H1 (cell line): ENCODE measurements at regions not wholly inside any gene's neighbourhood (a gene's known extent, or its start where the extent isn't known, plus 50 kb on each side); places are given as distances from the start of the nearest gene placed in this dataset.

Experiments used
- ASH2L ChIP-seq: fragments of 200-600, 300-600 bp; sonication (generic); IDR thresholded peaks from one replicate; pipeline ENCODE4 v1.7.1; 2017; ENCODE audit warnings: low read length
- ATF3 ChIP-seq: IDR thresholded peaks from 2 replicates; pipeline ENCODE4 v1.6.1; 2011; ENCODE audit warnings: low read depth, mild to moderate bottlenecking, low read length; ENCODE audit not compliant: insufficient read depth
- CBX5 ChIP-seq: fragments of 300-800, 300-1000 bp; sonication (generic); IDR thresholded peaks from 2 replicates; pipeline ENCODE4 v1.7.1; 2016; ENCODE audit warnings: antibody characterized with exemption, low read length, low read depth
- EZH2 ChIP-seq: fragments of 200-600 bp; sonication (generic); IDR thresholded peaks from 2 replicates; pipeline ENCODE4 v1.7.1; 2012; ENCODE audit warnings: low read depth, mild to moderate bottlenecking, moderate library complexity, low read length, inconsistent platforms; ENCODE audit not compliant: severe bottlenecking
- HDAC2 ChIP-seq, 2 experiments: fragments of 300-600 bp in 1 of 2; sonication (generic) in 1 of 2; IDR thresholded peaks; 2 replicates each; pipeline ENCODE4 v1.6.1; 2011 to 2012; ENCODE audit warnings: low read depth in 2 of 2, low read length in 2 of 2, mild to moderate bottlenecking in 2 of 2, moderate library complexity in 2 of 2, borderline replicate concordance in 1 of 2, inconsistent platforms in 1 of 2
- HDAC6 ChIP-seq: IDR thresholded peaks from one replicate; pipeline ENCODE4 v1.7.1; 2012; ENCODE audit warnings: low read depth, mild to moderate bottlenecking, inconsistent platforms, low read length, moderate library complexity
- JUN ChIP-seq: IDR thresholded peaks from 2 replicates; pipeline ENCODE4 v1.6.1; 2011; ENCODE audit warnings: low read depth, mild to moderate bottlenecking, improper control_type of control experiment, low read length
- JUND ChIP-seq: IDR thresholded peaks from 2 replicates; pipeline ENCODE4 v1.6.1; 2011; ENCODE audit warnings: mild to moderate bottlenecking, improper control_type of control experiment, low read length
- TAF1 ChIP-seq: IDR thresholded peaks from 2 replicates; pipeline ENCODE4 v1.6.1; 2011; ENCODE audit warnings: mild to moderate bottlenecking, low read depth, low read length
- TAF7 ChIP-seq: optimal IDR thresholded peaks from 2 replicates; pipeline ENCODE3; 2011; ENCODE audit warnings: low read depth, mild to moderate bottlenecking, inconsistent platforms, low read length, moderate library complexity, borderline replicate concordance
- TBP ChIP-seq: IDR thresholded peaks from 2 replicates; pipeline ENCODE4 v1.6.1; 2011; ENCODE audit warnings: low read depth, low read length, improper control_type of control experiment
- TF ChIP-seq, protein P1 (sequence below): fragments of 300-600 bp; sonication (generic); IDR thresholded peaks from 2 replicates; pipeline ENCODE4 v1.7.1; 2012; ENCODE audit warnings: low read length, moderate library complexity, mild to moderate bottlenecking, inconsistent platforms; ENCODE audit not compliant: insufficient replicate concordance

DNA sequence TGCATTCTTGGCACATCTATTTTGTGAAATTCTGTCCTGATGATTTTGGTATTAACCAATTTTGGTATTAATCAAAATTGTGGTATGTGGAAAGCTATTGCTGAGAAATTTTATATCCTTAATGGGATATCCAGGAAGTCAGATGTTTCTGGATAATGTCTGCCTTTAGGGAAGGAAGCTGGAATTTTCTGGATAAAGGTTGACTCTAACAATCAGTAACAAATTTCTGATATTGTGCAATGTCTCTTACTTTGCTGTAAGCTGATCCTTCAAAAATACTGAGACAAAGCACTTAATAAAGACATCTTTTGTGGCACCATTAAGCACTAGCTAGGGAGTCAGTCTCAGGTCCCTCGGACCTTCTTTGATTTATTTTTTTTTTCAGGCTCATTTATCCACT is 100.8 kb upstream of the UGP2 start (continued):
- TF ChIP-seq, protein P1, sequence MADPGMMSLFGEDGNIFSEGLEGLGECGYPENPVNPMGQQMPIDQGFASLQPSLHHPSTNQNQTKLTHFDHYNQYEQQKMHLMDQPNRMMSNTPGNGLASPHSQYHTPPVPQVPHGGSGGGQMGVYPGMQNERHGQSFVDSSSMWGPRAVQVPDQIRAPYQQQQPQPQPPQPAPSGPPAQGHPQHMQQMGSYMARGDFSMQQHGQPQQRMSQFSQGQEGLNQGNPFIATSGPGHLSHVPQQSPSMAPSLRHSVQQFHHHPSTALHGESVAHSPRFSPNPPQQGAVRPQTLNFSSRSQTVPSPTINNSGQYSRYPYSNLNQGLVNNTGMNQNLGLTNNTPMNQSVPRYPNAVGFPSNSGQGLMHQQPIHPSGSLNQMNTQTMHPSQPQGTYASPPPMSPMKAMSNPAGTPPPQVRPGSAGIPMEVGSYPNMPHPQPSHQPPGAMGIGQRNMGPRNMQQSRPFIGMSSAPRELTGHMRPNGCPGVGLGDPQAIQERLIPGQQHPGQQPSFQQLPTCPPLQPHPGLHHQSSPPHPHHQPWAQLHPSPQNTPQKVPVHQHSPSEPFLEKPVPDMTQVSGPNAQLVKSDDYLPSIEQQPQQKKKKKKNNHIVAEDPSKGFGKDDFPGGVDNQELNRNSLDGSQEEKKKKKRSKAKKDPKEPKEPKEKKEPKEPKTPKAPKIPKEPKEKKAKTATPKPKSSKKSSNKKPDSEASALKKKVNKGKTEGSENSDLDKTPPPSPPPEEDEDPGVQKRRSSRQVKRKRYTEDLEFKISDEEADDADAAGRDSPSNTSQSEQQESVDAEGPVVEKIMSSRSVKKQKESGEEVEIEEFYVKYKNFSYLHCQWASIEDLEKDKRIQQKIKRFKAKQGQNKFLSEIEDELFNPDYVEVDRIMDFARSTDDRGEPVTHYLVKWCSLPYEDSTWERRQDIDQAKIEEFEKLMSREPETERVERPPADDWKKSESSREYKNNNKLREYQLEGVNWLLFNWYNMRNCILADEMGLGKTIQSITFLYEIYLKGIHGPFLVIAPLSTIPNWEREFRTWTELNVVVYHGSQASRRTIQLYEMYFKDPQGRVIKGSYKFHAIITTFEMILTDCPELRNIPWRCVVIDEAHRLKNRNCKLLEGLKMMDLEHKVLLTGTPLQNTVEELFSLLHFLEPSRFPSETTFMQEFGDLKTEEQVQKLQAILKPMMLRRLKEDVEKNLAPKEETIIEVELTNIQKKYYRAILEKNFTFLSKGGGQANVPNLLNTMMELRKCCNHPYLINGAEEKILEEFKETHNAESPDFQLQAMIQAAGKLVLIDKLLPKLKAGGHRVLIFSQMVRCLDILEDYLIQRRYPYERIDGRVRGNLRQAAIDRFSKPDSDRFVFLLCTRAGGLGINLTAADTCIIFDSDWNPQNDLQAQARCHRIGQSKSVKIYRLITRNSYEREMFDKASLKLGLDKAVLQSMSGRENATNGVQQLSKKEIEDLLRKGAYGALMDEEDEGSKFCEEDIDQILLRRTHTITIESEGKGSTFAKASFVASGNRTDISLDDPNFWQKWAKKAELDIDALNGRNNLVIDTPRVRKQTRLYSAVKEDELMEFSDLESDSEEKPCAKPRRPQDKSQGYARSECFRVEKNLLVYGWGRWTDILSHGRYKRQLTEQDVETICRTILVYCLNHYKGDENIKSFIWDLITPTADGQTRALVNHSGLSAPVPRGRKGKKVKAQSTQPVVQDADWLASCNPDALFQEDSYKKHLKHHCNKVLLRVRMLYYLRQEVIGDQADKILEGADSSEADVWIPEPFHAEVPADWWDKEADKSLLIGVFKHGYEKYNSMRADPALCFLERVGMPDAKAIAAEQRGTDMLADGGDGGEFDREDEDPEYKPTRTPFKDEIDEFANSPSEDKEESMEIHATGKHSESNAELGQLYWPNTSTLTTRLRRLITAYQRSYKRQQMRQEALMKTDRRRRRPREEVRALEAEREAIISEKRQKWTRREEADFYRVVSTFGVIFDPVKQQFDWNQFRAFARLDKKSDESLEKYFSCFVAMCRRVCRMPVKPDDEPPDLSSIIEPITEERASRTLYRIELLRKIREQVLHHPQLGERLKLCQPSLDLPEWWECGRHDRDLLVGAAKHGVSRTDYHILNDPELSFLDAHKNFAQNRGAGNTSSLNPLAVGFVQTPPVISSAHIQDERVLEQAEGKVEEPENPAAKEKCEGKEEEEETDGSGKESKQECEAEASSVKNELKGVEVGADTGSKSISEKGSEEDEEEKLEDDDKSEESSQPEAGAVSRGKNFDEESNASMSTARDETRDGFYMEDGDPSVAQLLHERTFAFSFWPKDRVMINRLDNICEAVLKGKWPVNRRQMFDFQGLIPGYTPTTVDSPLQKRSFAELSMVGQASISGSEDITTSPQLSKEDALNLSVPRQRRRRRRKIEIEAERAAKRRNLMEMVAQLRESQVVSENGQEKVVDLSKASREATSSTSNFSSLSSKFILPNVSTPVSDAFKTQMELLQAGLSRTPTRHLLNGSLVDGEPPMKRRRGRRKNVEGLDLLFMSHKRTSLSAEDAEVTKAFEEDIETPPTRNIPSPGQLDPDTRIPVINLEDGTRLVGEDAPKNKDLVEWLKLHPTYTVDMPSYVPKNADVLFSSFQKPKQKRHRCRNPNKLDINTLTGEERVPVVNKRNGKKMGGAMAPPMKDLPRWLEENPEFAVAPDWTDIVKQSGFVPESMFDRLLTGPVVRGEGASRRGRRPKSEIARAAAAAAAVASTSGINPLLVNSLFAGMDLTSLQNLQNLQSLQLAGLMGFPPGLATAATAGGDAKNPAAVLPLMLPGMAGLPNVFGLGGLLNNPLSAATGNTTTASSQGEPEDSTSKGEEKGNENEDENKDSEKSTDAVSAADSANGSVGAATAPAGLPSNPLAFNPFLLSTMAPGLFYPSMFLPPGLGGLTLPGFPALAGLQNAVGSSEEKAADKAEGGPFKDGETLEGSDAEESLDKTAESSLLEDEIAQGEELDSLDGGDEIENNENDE = no peak
- TF ChIP-seq TAF7 = no peak
- no peak for TF ChIP-seq EZH2
- no peak for TF ChIP-seq JUND
- TF ChIP-seq TAF1 = no peak
- no peak for TF ChIP-seq HDAC2 (IDR thresholded peaks at IDR 0.05; ENCODE audit: borderline replicate concordance in 1 of 2, low read depth in 2 of 2, low read length in 2 of 2)
- no peak for TF ChIP-seq TBP
- TF ChIP-seq ASH2L = no peak
- TF ChIP-seq HDAC6 = no peak
- TF ChIP-seq JUN = no peak
- no peak for TF ChIP-seq CBX5
- TF ChIP-seq ATF3 = no peak
